WTC11 (cell line): ENCODE measurements at regions not wholly inside any gene's neighbourhood (a gene's known extent, or its start where the extent isn't known, plus 50 kb on each side); places are given as distances from the start of the nearest gene placed in this dataset.

Source experiments
- MAX ChIP-seq: sonication (generic); formaldehyde crosslinking; IDR thresholded peaks from 2 replicates; pipeline ENCODE4 v1.8.0; 2022; ENCODE audit warnings: mild to moderate bottlenecking, missing genetic modification reagents
- ZNF121 ChIP-seq: sonication (generic); formaldehyde crosslinking; IDR thresholded peaks from 2 replicates; pipeline ENCODE4 v1.8.0; 2023; ENCODE audit warnings: missing genetic modification reagents
- TF ChIP-seq, protein P1 (sequence below): sonication (generic); formaldehyde crosslinking; IDR thresholded peaks from 2 replicates; pipeline ENCODE4 v1.8.1; 2022; ENCODE audit warnings: low read depth, missing genetic modification reagents, borderline replicate concordance

DNA sequence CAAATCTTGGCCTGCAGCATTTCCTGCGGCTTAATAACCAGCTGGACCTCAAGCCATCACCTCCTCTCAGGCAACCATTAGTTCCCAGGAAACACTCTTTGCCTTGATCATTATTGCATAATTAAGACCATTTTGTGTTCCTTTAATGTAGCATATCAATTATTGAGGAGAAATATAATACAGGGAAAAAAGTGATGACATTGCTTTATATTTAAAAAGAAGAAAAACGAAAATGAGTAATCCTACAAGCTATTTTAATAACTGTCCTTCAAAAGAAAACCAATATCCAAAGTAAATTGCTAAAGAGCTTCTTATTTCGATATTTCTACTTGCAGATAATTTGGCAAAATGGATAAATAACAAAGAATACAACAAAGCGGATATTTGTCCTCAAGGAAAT is 1084.7 kb downstream of the EFNB2 start:
- TF ChIP-seq ZNF121 (CRISPR knock-in tag): no peak
- no peak for TF ChIP-seq MAX (CRISPR knock-in tag)
- TF ChIP-seq, protein P1, sequence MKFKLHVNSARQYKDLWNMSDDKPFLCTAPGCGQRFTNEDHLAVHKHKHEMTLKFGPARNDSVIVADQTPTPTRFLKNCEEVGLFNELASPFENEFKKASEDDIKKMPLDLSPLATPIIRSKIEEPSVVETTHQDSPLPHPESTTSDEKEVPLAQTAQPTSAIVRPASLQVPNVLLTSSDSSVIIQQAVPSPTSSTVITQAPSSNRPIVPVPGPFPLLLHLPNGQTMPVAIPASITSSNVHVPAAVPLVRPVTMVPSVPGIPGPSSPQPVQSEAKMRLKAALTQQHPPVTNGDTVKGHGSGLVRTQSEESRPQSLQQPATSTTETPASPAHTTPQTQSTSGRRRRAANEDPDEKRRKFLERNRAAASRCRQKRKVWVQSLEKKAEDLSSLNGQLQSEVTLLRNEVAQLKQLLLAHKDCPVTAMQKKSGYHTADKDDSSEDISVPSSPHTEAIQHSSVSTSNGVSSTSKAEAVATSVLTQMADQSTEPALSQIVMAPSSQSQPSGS: no peak
